ENCODE measurements at regions not wholly inside any gene's neighbourhood (a gene's known extent, or its start where the extent isn't known, plus 50 kb on each side); places are given as distances from the start of the nearest gene placed in this dataset.

DNA sequence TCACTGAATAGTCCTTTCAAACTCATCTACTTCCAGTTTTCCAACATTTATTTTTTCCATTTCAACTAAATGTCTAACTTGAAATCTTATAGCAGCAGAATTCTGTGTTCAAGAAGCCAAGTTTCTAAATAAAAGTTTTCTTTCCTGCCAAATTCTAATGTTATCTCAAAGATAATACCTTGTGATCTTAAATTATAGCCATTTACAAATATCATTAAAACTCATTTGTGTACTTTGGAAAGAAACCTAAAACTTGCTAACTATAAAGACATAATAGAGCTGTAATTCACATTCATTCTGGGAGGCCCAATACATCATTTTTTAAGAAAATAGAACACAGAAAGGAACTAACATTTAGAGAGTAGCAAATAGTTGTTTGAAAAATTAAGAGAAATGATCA, 83.9 kb downstream of the MAD2L1 start:
- TF ChIP-seq MAZ (IDR thresholded peaks at IDR 0.05; ENCODE audit: borderline replicate concordance, low read depth, low read length): no peak
- no peak for TF ChIP-seq MXI1 (IDR thresholded peaks at IDR 0.05; ENCODE audit: borderline replicate concordance, low read depth, low read length)
- BruUV-seq (replicated peaks): no TSS peak
- no peak for DNase-seq

More for the DNA sequence above, 83.9 kb downstream of the MAD2L1 start:
- no peak overlapping the region for H3K4ac ChIP-seq (ENCODE audit: low read depth, low read length)
- H3K4me1 ChIP-seq (ENCODE audit: control insufficient read depth, insufficient read depth, low read length): no peaks in the 10 kb centered on the region
- H2AFZ ChIP-seq (replicated peaks; ENCODE audit: low read length, poor library complexity): no peak overlapping the region
- no peak overlapping the region for H3K23ac ChIP-seq (ENCODE audit: low read depth, low read length)
- H4K91ac ChIP-seq (ENCODE audit: insufficient read depth, low read depth, low read length): no peak overlapping the region
- CTCF ChIA-PET: no interaction called here
- dilution Hi-C loops (cut with HindIII; ENCODE audit: low sequenced_read_pairs, unreplicated experiment): no loop called here
- H3K14ac ChIP-seq (replicated peaks; ENCODE audit: low read depth, low read length): no peak overlapping the region
- no peak overlapping the region for H3K27ac ChIP-seq (ENCODE audit: insufficient read depth, low read length)
- H2AK9ac ChIP-seq (replicated peaks; ENCODE audit: low read depth, low read length, poor library complexity): no peak overlapping the region
- no peak overlapping the region for H3K18ac ChIP-seq (ENCODE audit: low read depth, low read length)
- H3K79me1 ChIP-seq (ENCODE audit: low read depth in 1 of 2, low read length in 2 of 2): no peaks in the 10 kb centered on the region
- H4K5ac ChIP-seq (ENCODE audit: low read depth, low read length): no peak overlapping the region
- H4K20me1 ChIP-seq (ENCODE audit: insufficient read depth, low read length): no peaks in the 10 kb centered on the region
- H2BK20ac ChIP-seq (ENCODE audit: low read depth, low read length): no peak overlapping the region
- no peaks in the 10 kb centered on the region for H3K9me1 ChIP-seq (ENCODE audit: insufficient read depth, low read length)
- H2BK120ac ChIP-seq (ENCODE audit: low read depth, low read length): no peak overlapping the region
- in situ Hi-C loops (cut with MboI; ENCODE audit: low sequenced_read_pairs): no loop called here
- intact Hi-C loops (cut with micrococcal nuclease): no loop called here
- no peak overlapping the region for H3K56ac ChIP-seq (ENCODE audit: extremely low read depth, insufficient read depth, low read length)
- no peak overlapping the region for H3K4me3 ChIP-seq (ENCODE audit: insufficient read depth, low read depth, low read length)
- no peak overlapping the region for H2BK5ac ChIP-seq (ENCODE audit: low read depth, low read length, poor library complexity, severe bottlenecking)
- ATAC-seq (ENCODE audit: low read depth): no peak
- POLR2A ChIA-PET (ENCODE audit: unreplicated experiment): no interaction called here
- H2AK5ac ChIP-seq (ENCODE audit: low read depth, low read length): no peak overlapping the region
- no peaks in the 10 kb centered on the region for H3K27me3 ChIP-seq (ENCODE audit: control insufficient read depth, insufficient read depth, low read length)
- no peak overlapping the region for H4K8ac ChIP-seq (ENCODE audit: low read depth in 2 of 2, low read length in 2 of 2)
- H2BK15ac ChIP-seq (ENCODE audit: low read depth, low read length): no peak overlapping the region
- no peaks in the 10 kb centered on the region for H3K36me3 ChIP-seq (ENCODE audit: control insufficient read depth, insufficient read depth, low read length)
- H3K9ac ChIP-seq (ENCODE audit: low read depth, low read length): no peak overlapping the region
- H3K9me3 ChIP-seq (ENCODE audit: control insufficient read depth, insufficient read depth, low read length): no peaks in the 10 kb centered on the region
- H3K4me2 ChIP-seq (ENCODE audit: low read depth, low read length): no peak overlapping the region
